Activated CD4-positive, alpha-beta T cell treated with anti-CD3 and anti-CD28 coated beads, Interleukin-2, amount 50 U/mL, for 16 hours (primary cell): ENCODE measurements at regions not wholly inside any gene's neighbourhood (a gene's known extent, or its start where the extent isn't known, plus 50 kb on each side); places are given as distances from the start of the nearest gene placed in this dataset.
"Not testable (repeated sequence)": the region's sequence is repeated elsewhere in the genome, so short reads cannot be mapped to it uniquely, and the experiment has no call there.

Experiments used
- DNase-seq: peaks from one replicate; pipeline ENCODE4 v3.0.0-alpha.2; 2020

- no peak for DNase-seq
Measured at GRCh38 chr5:115435778-115436712, 108.5 kb downstream of the FEM1C start.

GRCh38 chr5:115435065-115435777, 109.4 kb downstream of the FEM1C start:
- no peak for DNase-seq

GRCh38 chr5:115433918-115434317, 110.7 kb downstream of the FEM1C start:
- no peak for DNase-seq

- no peak for DNase-seq
Measured at GRCh38 chr5:115432691-115433090, 111.9 kb downstream of the FEM1C start.

- DNase-seq: no peak
Measured at GRCh38 chr5:115431116-115431515, 113.5 kb downstream of the FEM1C start.

- DNase-seq: no peak
Measured at GRCh38 chr5:115430374-115430773, 114.2 kb downstream of the FEM1C start.

GRCh38 chr5:115429345-115429940, 115.1 kb downstream of the FEM1C start:
- DNase-seq: no peak

- DNase-seq: no peak
Measured at GRCh38 chr5:115428676-115429075, 115.9 kb downstream of the FEM1C start.

GRCh38 chr5:115428248-115428647, 116.3 kb downstream of the FEM1C start:
- no peak for DNase-seq

GRCh38 chr5:115424446-115424845, 120.1 kb downstream of the FEM1C start:
- no peak for DNase-seq

- DNase-seq: no peak
Measured at GRCh38 chr5:115424030-115424429, 120.5 kb downstream of the FEM1C start.

GRCh38 chr5:115423541-115423940, 121.0 kb downstream of the FEM1C start:
- DNase-seq: no peak

GRCh38 chr5:115423051-115423450, 121.5 kb downstream of the FEM1C start:
- no peak for DNase-seq

- DNase-seq: not testable (repeated sequence)
Measured at GRCh38 chr5:115420812-115421211, 123.8 kb downstream of the FEM1C start.

GRCh38 chr5:115419846-115420585, 123.6 kb upstream of the CCDC112 start:
- DNase-seq: no peak

GRCh38 chr5:115418788-115419187, 122.3 kb upstream of the CCDC112 start:
- no peak for DNase-seq

- no peak for DNase-seq
Measured at GRCh38 chr5:115417076-115417475, 120.6 kb upstream of the CCDC112 start.

- DNase-seq: peak; percentile 48
Measured at GRCh38 chr5:115415143-115415491, 118.7 kb upstream of the CCDC112 start.

- no peak for DNase-seq
Measured at GRCh38 chr5:115414406-115415142, 118.1 kb upstream of the CCDC112 start.

- no peak for DNase-seq
Measured at GRCh38 chr5:115413651-115414050, 117.2 kb upstream of the CCDC112 start.

GRCh38 chr5:115409094-115409493, 112.6 kb upstream of the CCDC112 start:
- no peak for DNase-seq
